Jurkat, Clone E6-1 (cell line): ENCODE measurements at regions not wholly inside any gene's neighbourhood (a gene's known extent, or its start where the extent isn't known, plus 50 kb on each side); places are given as distances from the start of the nearest gene placed in this dataset.
"Not testable (repeated sequence)": the region's sequence is repeated elsewhere in the genome, so short reads cannot be mapped to it uniquely, and the experiment has no call there.

Experiments used
- DNase-seq: peaks from one replicate; pipeline ENCODE4 v3.0.0-alpha.2; 2011; ENCODE audit warnings: low read depth, low spot score
- H3K4me3 ChIP-seq: 2 replicates; pipeline ENCODE4 v1.5.1; 2011; ENCODE audit warnings: mild to moderate bottlenecking, low read length, control low read depth, moderate library complexity

DNA sequence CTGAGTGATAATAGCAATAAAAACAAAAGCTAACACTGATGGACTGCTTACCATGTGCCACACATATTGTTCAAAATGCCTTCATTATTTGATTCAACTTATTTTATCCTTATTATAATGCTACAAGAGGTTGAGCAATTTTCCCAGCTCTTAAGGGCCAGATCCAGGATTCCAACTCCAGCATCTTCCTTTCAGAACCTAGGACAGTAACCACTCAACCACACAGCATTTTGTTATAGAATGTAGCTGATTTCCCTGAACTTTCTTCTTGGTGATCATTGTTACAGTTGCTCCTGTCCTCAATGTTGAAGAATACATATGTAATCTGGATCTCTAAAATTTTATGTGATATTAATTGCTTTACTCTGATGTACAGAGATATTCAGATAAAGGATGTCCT lies 341.7 kb downstream of the PIK3C3 start:
- no peak overlapping the region for H3K4me3 ChIP-seq
- no peak for DNase-seq

DNA sequence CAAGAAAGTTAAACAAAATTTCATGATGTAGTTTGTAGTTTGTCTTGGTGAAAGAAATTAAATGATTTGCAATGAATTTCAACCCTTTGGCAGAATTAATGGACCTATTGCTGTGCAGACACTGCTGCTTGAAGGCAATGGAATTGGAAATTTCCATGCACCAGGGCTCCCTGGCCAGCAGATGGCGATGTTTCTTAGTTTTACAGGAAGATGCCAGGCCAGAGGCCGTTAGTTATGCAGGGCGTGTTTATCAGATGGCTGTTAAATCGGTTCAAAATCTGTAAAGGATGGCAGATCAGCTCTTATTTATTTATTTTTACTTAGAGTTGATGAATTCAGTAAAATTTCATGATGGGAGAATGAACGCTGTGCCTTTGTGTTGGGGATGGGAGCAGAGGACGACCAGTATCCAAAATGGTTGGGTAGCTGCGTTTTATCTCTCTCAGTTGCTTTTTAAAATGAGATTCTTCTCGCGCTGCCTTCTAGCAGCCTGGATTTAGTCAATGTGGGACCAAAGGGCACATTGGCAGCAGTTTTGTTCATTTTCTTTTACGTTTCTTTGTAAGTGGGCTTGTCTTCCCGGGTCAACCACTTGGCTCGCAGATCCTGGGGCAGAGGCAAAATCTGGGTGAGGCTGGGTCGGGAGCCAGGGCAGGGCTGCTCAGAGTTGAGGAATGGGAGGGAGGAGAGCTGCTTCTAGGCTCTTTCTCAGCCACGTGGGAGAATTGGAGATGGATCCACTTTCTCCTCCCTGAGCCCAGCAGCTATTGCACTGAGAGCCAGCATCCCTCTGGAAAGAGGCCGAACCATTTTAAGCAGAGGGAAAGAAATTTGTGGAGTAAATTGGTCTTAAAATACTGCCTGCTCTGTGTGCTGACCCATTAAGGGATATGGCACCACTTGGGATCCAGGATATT lies 344.0 kb downstream of the PIK3C3 start:
- DNase-seq: peak; percentile 66
- H3K4me3 ChIP-seq: no peak overlapping the region

DNA sequence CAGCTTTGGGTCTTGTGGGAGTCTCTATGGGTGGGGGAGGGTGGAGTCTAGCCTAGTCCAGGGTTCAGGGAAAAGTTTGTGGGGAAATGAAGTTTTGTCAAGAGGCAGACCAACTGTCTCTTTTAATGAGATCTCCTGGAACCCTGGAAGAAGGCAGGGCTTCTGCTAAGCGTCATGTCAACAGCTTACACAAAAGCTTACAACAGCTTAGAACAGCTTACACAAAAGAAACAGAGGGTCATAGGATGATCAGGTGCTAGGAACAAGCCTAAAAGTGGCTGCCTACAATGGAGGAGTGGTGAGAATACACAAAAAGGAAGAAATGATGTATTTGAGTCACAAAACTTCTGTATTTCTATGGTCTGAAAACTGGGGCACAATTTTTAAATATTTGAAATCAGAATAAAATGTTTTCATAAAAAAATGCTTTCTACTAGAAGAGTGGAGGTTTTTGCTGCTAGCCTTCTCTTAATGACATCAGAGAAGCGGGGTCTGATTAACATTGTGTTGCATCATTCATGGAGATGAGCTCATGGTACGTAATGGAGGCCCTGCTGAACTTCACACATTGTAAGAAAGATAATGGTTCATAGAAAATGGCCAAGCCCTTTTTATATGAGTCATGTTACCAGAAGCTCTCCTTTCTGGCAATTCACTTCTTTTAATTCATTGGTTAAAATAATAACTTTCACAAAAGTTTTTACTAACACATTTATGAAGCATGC lies 351.0 kb downstream of the PIK3C3 start:
- no peak overlapping the region for H3K4me3 ChIP-seq
- no peak for DNase-seq

DNA sequence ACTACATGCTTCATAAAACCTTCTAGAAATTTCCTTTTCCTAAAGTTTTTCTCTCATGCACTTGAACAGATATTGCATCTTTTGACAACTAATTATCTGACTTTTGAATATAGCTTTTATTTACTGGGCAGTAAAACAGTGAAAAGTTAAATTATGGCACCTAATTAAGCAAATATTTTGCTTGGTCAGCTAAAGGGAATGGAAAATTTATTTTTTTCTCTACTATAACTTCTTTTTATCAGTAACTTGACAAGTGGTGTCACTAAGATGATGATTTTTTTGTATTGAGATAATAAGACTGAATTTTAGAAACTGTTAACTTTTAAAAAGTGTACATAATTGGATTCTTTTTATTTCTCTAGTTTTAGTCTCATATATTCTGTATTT lies 351.6 kb downstream of the PIK3C3 start:
- DNase-seq: no peak
- no peak overlapping the region for H3K4me3 ChIP-seq

DNA sequence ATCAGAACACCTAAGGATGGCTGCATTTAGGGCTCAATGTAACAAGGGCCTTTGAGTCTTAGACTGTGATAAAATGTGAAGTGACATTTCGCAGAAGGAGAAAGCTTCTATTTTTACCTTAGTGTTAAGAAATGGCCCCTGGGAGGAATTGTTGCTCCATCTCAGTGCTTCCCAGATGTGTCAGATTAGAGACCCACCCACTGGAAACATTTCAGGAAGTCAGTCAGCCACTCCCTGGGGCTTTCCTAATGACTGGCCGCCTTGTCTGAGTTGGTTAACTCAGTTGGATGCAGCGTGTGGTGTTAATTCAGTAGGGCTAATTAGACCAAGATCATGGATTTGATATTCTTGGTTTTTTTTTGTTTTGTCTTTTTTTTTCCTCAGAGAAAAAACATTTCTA lies 355.9 kb downstream of the PIK3C3 start:
- H3K4me3 ChIP-seq: no peak overlapping the region
- DNase-seq: no peak

- no peak for DNase-seq
Observed at GRCh38 chr18:42326752-42327151, 371.7 kb downstream of the PIK3C3 start.

GRCh38 chr18:42328931-42329330 lies 373.9 kb downstream of the PIK3C3 start:
- no peak for DNase-seq
- no peak overlapping the region for H3K4me3 ChIP-seq

More at GRCh38 chr18:42326752-42327151, 371.7 kb downstream of the PIK3C3 start:
- no peak overlapping the region for H3K4me3 ChIP-seq

- DNase-seq: no peak
- H3K4me3 ChIP-seq: no peak overlapping the region
Observed at GRCh38 chr18:42330296-42330695, 375.3 kb downstream of the PIK3C3 start.

GRCh38 chr18:42333558-42333957 lies 378.5 kb downstream of the PIK3C3 start:
- H3K4me3 ChIP-seq: no peak overlapping the region
- DNase-seq: no peak

- H3K4me3 ChIP-seq: no peak overlapping the region
- no peak for DNase-seq
Observed at GRCh38 chr18:42334931-42335330, 379.9 kb downstream of the PIK3C3 start.

DNA sequence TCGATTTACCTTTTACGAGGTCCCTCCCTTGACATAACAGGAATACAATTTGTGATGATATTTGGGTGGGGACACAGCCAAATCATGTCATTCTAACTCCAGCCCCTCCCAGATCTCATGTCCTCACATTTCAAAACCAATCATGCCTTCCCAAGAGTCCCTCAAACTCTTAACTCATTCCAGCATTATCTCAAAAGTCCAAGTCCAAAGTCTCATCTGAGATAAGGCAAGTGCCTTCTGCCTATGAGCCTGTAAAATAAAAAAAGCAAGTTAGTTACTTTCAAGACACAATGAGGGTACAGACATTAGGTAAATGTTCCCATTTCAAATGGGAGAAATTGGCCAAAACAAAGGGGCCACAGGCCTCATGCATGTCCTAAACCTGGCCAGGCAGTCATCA lies 381.1 kb downstream of the PIK3C3 start:
- no peak for DNase-seq
- H3K4me3 ChIP-seq: no peak overlapping the region

DNA sequence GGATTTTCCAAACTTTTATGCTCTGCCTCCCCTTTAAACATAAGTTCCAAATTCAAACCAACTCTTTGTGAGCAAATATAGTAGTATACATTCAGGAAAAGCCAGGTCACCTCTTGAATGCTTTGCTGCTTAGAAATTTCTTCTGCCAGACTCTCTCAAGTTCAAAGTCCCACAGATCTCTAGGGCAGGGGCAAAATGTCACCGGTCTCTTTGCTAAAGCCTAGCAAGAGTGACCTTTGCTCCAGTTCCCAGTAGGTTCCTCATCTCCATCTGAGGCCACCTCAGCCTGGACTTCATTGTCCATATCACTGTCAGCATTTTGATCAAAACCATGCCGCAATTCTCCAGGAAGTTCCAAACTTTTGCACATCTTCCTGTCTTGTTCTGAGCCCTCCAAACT lies 382.3 kb downstream of the PIK3C3 start:
- DNase-seq: not testable (repeated sequence)

DNA sequence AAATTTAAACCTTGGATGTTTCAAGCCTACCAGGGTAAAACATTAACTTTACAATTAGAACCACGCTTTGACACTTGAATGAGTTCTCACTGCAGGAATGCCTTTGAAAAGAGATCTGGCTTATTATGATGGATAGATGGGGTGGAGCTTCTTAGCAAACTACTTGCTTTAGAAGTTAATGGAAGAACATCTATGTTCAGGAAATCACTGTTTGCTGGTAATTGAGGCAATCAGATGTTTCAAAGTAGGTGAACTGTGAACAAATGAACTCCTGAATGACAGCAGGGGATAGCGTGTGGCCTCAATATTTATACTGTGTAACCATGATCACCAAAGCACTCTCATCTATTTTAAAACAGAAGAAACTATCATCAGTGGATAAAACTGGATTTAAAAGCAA lies 383.6 kb downstream of the PIK3C3 start:
- DNase-seq: no peak
- H3K4me3 ChIP-seq: no peak overlapping the region

More for the DNA sequence above, 382.3 kb downstream of the PIK3C3 start:
- not testable (repeated sequence) for H3K4me3 ChIP-seq

GRCh38 chr18:42339372-42339771 lies 384.3 kb downstream of the PIK3C3 start:
- H3K4me3 ChIP-seq: no peak overlapping the region
- DNase-seq: no peak

DNA sequence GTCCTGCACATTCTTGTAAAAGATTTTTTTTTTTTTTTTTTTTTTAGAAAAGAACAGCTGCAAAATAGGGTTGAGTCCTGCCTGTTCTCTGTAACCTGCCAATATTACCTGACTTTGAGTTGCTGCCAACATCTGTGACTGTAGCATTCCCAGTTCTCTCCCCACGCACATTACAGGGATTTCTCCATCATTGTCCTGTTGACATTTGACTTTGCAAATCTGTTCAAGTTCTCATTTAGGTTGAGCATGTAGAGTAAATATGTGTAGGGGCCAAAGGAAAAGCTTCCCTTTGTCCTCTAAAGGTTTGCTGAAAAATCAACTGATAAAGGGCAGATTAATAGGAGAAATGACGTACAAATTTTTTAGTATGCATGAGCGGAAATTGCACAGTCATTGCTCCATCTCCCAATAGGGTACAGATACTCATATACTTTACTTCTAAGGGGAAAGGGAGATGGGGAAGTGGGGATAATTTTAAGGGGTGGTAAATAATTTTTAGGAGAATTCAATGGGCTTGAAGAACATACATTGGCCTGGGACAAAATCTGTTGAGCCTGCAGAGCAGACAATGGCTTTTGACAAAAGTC lies 385.5 kb downstream of the PIK3C3 start:
- H3K4me3 ChIP-seq: no peak overlapping the region
- DNase-seq: no peak

GRCh38 chr18:42341423-42341822 lies 386.4 kb downstream of the PIK3C3 start:
- no peak for DNase-seq
- no peak overlapping the region for H3K4me3 ChIP-seq

DNA sequence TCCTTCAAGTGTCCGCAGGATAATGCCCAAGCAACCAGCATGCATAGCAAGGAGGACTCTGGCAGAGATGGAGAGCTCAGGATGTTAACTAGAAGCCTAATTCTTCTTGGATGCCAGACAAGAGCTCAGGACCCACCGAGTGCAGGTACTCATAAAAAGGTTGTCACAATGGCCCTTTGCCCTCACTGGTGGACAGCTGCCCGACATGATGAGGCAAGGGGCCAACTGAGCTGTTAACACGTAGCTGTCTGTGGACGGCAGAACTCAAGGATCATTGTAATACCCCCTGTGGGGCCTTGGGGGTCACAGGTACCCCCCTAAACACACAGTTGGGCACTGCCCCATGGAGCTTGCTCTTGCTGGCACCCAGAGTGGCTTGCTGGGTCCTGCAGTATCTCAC lies 393.7 kb downstream of the PIK3C3 start:
- no peak overlapping the region for H3K4me3 ChIP-seq
- DNase-seq: no peak

DNA sequence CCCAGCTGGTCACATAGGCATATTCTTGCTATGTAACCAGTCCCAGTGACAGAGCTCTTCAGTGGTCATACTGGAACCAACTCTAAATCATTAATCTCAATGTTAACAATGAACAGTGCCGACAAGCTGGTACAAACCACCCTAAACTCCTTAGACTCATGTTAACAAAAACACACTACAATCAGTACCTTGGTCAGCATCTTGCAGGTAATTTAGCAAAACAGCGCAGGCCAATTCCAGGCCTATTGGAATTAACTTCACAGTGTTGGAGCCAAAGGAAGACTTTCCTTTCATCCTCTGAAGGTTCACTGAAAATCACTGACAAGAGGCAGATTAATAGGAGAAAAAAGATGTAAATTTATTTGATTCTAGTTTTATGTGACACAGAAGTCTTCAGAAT lies 396.4 kb downstream of the PIK3C3 start:
- no peak for DNase-seq
- H3K4me3 ChIP-seq: no peak overlapping the region

DNA sequence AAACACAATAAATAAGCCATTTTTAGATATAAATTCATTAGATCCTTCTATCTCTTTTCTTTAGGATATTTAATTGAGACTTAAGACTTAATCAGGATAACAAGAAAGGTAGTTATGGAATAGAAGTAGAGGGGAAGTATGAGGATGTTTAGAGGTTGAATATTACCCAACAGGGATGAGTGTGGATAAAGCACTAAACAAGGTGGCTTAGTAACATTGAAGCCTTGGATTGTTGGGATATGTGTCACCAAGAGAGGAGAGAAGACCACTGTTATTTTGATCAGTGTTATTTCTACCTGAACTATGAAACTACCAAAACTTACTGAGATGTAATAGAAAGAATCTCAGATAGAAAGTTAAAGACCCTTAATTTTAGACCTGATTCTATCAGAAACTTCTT lies 405.7 kb downstream of the PIK3C3 start:
- DNase-seq: no peak
- H3K4me3 ChIP-seq: no peak overlapping the region
